ENCODE measurements at regions not wholly inside any gene's neighbourhood (a gene's known extent, or its start where the extent isn't known, plus 50 kb on each side); places are given as distances from the start of the nearest gene placed in this dataset.

GRCh38 chr3:159131376-159131775, 329.5 kb downstream of the MFSD1 start:
- DNase-seq: no peak

- no peak for DNase-seq
Observed at GRCh38 chr3:159137949-159138348, 336.1 kb downstream of the MFSD1 start.

GRCh38 chr3:159139326-159139725, 337.5 kb downstream of the MFSD1 start:
- DNase-seq: no peak

GRCh38 chr3:159144472-159144871, 342.6 kb downstream of the MFSD1 start:
- DNase-seq: no peak

DNA sequence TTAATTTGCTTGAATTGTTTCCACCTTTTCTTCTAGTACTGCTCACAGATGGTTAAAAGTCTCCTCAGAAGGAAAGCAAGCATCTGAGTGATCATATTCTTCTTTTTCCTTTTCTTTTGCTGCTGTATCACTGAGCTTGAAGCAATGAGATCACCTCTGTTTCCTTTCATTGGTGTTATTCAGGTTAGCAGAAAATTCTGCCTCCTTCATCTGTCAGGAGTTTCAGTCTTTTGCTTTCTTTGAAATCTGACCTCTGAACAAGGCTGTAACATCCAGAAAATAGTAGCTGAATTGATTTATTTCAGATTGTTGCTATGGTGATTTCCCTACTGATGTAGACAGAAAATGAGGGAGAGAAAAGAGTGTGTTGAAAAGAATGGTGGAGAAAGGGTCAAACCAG, 343.0 kb downstream of the MFSD1 start:
- no peak for DNase-seq

DNA sequence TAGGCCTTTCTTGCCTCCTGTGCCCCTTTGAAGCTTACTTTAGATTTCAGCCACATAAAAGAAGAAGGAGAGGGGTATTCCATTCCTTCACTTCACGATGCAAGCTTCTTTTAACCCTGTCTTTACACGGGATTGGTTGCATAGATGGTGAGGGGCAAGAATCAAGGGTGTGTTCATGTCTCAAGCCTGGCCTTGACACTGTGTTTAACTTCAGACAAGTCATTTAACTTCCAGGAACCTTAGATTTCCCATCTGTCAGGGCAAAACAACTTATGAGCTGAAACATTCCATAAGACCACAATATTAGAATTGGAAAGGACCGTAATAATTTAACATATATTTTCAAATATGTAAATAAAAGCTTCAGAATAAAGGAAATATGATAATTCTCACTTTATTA, 344.5 kb downstream of the MFSD1 start:
- DNase-seq: no peak

DNA sequence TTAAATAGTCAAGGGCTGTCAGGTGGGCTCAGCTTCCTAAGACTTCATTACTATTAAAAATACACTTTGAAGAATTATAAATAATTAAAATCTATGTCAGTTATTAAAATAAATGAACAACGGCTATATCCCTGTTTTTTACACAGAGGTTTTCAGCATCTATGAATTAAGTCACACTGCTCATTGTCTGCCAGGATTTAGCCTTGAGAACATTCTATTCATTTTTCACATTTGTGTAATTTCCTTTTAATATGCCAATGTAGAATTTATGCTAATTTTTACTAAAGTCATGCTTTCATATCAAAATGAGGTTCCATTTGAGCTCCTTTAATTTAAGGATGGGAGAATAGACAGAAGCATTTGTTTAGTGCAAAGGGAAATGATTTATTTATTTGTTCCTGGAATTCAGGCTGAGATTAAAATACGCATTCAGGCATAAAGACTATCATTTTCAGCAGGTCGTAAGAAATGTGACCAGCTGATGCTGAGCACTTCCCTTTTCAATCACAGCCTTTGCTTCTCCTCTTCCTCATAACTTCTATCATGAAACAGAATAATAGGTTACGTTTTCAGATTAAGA, 345.1 kb downstream of the MFSD1 start:
- no peak for DNase-seq

DNA sequence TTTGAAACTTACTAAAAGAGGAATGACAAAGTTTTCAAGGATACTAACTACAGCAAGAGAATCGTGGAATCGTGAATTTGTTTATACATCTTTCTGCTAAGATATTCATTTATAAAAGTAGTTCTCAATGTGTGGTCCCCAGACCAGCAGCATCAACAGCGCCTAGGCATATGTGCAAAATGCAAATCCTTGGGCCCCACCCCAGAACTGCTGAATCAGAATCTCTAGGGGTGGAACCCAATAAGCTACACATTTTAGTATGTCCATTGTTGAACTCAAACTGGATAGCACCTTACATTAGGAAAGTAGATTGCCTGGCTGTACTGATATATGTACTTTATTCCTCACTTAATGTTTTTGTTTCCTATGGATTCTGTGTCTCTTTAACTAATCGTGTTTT, 346.0 kb downstream of the MFSD1 start:
- DNase-seq: no peak

- DNase-seq: no peak
Observed at GRCh38 chr3:159148466-159148865, 346.6 kb downstream of the MFSD1 start.

DNA sequence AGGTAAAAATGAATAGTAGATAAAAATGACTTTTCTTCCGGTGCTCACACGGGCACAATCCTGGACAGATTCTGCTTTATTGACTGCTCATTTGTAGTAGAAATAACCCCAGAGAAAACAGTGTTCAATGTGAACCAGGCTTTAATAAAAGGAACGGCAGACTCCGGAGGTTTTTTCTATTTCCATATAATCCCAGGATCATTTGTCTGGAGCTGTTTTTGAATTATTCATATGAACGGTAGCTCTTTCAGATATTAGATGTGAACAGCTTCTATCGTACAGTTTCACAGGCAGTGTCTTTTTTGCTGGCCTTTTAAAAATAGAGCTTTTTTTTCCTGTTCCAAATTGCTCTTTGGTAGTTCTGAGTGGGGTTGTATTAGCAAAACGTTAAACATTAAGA, 347.3 kb downstream of the MFSD1 start:
- no peak for DNase-seq

DNA sequence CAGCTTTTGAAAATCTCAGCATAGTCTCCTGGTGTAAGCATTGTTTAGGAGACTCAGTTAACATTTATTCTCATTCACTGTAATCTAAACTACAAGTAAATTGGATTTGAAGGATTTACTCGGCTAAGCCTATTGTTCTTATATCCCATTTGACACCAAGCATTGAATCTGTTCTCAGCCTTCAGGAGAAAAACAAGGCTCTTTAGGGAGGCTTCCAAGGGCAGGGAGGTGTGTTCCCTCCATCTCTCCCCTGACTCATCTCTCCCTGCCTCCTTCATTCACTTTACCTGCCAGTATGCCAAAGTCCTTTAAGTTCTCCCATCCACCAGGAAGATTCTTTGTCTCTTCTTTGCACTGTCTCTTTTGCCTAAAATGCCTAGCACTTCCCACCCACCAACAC, 347.8 kb downstream of the MFSD1 start:
- DNase-seq: no peak

- DNase-seq: no peak
Observed at GRCh38 chr3:159150180-159150579, 348.3 kb downstream of the MFSD1 start.

GRCh38 chr3:159151130-159151529, 349.3 kb downstream of the MFSD1 start:
- no peak for DNase-seq

GRCh38 chr3:159157275-159157674, 355.4 kb downstream of the MFSD1 start:
- DNase-seq: no peak

- no peak for DNase-seq
Observed at GRCh38 chr3:159158213-159158612, 356.4 kb downstream of the MFSD1 start.

DNA sequence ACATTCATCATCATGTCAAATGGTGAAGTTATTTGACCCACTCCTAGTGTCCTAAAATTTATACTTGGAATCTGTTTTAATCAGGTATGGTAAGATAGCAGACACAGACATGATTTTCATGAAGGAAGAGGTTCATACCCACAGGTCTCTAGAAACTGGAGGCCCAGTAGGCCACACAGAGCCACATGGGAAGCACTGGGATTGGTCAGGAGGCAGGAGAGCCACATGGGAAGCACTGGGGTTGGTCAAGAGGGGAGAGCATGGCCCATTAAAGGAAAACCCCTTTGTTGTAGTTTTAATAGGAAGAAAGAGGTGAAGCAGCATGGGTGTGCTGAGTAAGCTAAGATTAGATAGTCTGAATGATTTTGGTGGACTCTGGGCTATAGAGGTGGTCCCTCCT, 356.9 kb downstream of the MFSD1 start:
- no peak for DNase-seq

DNA sequence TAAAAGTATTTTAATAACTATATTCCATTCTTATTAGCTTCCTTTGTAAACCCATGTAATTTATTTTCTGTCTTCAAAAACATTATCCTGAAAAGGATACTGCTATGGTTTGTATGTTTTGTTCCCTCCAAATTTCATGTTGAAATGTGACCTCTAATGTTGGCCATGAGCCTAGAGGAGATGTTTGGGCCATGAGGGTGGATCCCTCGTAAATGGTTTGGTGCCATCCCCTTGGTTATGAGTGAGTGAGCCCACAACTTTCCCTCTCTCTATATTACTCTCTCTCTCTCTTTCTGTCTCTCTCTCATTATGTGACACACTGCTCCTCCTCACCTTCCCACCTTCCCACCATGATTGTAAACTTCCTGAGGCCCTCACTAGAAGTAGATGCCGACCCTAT, 357.7 kb downstream of the MFSD1 start:
- DNase-seq: no peak

DNA sequence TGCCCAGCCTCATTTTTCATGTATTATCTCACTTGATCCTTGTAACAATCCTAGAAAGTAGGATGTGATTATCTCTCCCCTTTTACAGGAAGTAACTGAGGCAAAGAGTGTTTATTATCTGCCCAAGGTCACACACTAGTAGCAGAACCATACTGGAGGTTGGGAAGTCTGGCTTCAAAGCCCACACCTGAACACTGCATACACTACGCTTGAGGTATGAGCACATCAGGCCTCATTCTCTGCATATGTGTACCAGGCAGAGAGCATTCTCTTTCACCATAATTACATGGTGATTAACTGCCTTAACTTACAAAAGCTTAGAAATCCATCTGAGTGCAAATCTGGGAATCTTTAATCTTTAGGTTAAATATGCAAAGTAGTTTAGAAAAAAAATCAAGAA, 361.8 kb downstream of the MFSD1 start:
- no peak for DNase-seq

- no peak for DNase-seq
Observed at GRCh38 chr3:159165961-159166360, 364.1 kb downstream of the MFSD1 start.

DNA sequence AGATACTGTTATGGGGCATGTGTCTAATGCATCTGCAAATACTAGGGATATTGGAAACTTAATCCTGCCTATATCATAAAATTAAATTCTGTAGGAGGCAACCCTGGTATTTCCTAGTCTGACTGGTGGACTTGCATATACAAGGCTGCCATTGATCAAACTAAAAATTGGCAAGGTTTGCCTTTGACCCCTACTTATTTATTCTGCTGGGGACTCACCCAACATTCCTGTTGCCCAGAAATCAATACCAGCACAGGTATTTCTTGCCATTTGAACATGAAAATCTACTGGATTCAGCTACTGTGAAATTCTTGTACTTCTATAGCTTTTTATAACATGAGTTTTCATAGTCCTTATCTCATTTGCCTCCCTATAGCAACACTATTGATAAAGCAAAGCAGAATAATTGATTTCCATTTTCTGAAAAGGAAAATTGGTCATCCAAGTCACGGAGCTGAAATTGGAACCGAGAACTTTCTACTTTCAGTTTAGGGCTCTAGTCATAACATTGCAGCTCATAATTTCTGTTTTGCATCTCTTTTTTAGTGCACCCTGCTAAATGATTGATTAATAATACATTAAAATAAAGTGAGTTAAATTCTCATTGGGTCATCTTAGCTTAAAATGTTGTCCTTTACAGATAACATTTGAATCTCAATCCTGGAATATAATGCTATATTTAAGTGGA, 365.2 kb downstream of the MFSD1 start:
- no peak for DNase-seq

DNA sequence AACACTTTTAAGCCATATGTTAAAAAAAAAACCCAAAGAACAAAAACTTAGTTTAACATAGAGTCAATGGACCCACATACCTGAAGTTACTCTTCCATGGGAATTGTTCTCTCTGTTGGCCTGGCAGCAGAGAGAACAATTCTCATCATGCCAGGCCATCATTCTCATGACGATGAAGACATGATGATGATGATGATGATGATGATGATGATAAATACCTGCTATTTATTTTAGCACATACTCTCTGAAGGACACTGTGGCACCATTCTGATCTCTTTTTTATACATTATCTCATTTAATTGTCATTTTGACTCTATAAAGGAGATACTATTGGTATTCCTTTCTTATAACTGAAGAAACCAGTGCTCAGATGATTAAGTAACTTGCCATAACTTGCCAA, 366.9 kb downstream of the MFSD1 start:
- no peak for DNase-seq

DNA sequence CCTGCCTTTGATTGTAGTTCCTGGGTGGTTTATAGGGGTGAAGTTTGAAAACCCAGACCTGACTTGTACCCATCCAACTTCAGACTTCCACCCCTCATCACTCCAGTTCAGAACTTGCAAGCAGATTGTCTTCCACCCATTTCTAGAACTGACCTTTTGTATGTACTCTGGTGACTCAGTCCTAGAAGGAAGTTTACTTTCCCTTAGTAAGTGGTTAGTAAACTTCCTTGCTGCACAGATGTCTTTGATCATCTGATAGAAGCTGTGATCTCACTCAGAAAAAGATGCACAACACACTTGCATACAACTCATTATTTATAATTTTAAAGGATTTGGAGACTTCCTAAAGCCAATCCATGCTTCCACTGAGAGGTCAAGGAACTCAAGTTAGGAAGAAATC, 368.0 kb downstream of the MFSD1 start:
- DNase-seq: no peak

DNA sequence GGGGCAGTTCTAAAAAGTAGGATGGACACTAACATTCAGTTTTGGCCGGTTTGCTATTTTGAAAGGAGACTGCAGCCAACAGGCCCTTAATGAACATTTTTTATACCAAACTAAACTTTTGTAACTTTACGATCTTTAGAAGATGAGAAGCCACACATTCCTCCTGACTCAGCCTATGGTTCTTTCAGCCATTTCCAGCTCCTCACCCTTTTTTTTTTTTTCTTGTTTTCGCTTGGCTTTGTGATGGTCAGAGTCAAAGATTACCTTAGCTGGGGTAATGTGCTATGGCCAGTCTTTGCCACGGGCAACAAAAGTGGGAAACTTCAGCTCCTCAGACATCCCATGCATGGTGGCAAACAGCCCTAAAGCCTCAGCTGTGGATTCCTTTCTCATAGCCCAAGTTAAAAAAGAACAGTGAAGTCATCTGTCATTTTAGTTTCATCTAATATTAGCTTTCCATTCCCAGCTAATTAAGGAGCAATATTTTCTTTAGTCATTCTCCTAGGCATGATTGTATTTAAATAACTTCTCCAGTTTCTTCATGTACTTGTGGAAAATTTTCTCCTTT, 368.7 kb downstream of the MFSD1 start:
- no peak for DNase-seq

- no peak for DNase-seq
Observed at GRCh38 chr3:159171333-159171732, 369.5 kb downstream of the MFSD1 start.

DNA sequence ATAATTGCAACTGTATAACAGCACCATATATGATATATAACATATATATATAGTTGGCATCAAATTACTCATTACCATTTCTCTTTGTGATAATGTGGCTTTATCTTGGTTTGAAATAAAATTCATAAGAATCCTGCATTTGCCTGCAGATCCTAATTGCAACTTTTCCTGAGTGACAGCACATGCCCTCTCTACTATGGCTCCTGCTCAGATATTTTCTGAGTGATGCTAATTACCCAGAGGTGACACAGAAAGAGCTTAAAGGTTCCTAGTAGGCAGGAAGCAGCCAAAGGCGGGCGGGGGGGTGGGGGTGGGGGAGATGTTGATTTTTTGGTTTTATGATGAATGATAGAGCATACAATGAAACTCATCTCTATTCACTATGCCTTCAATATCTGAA, 370.6 kb downstream of the MFSD1 start:
- no peak for DNase-seq
